ENCODE measurements at regions not wholly inside any gene's neighbourhood (a gene's known extent, or its start where the extent isn't known, plus 50 kb on each side); places are given as distances from the start of the nearest gene placed in this dataset.

- no peak for DNase-seq (ENCODE audit: low read depth, low spot score)
- in situ Hi-C loops (cut with HindIII; ENCODE audit: low sequenced_read_pairs) = no loop called here
- TF ChIP-seq, protein P1, sequence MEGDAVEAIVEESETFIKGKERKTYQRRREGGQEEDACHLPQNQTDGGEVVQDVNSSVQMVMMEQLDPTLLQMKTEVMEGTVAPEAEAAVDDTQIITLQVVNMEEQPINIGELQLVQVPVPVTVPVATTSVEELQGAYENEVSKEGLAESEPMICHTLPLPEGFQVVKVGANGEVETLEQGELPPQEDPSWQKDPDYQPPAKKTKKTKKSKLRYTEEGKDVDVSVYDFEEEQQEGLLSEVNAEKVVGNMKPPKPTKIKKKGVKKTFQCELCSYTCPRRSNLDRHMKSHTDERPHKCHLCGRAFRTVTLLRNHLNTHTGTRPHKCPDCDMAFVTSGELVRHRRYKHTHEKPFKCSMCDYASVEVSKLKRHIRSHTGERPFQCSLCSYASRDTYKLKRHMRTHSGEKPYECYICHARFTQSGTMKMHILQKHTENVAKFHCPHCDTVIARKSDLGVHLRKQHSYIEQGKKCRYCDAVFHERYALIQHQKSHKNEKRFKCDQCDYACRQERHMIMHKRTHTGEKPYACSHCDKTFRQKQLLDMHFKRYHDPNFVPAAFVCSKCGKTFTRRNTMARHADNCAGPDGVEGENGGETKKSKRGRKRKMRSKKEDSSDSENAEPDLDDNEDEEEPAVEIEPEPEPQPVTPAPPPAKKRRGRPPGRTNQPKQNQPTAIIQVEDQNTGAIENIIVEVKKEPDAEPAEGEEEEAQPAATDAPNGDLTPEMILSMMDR (IDR thresholded peaks at IDR 0.05; ENCODE audit: low read depth, low read length) = no peak
Observed at GRCh38 chr7:31234836-31235605, 105.5 kb downstream of the NEUROD6 start.

GRCh38 chr7:31228957-31229356 lies 111.6 kb downstream of the NEUROD6 start:
- TF ChIP-seq, protein P1 (IDR thresholded peaks at IDR 0.05; ENCODE audit: low read depth, low read length) = no peak
- DNase-seq (ENCODE audit: low read depth, low spot score) = no peak
- in situ Hi-C loops (cut with HindIII; ENCODE audit: low sequenced_read_pairs) = no loop called here
- H3K4me3 ChIP-seq (ENCODE audit: low read depth, low read length) = no peak overlapping the region

More at GRCh38 chr7:31234836-31235605, 105.5 kb downstream of the NEUROD6 start:
- H3K4me3 ChIP-seq (ENCODE audit: low read depth, low read length) = no peak overlapping the region

DNA sequence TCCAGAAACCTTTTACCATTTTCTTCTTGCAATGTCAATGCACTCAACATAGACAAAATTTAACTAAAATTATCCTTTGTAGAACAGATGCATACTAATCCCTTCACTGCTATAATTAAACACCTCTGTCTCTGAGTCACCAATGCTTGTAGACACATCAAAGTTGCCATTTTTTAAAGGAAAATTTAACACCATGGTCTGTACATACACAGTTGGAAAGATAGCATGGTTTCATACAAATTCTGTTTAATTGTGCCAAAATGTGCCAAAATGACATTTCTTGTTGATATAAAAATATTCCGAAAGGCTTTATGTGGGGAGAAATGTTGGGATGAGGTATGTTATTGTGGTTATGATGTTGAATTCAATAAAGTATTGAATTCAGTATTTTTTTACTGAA lies 125.8 kb downstream of the NEUROD6 start:
- in situ Hi-C loops (cut with HindIII; ENCODE audit: low sequenced_read_pairs) = no loop called here
- TF ChIP-seq, protein P1 (IDR thresholded peaks at IDR 0.05; ENCODE audit: low read depth, low read length) = no peak
- DNase-seq (ENCODE audit: low read depth, low spot score) = no peak
- H3K4me3 ChIP-seq (ENCODE audit: low read depth, low read length) = no peak overlapping the region

DNA sequence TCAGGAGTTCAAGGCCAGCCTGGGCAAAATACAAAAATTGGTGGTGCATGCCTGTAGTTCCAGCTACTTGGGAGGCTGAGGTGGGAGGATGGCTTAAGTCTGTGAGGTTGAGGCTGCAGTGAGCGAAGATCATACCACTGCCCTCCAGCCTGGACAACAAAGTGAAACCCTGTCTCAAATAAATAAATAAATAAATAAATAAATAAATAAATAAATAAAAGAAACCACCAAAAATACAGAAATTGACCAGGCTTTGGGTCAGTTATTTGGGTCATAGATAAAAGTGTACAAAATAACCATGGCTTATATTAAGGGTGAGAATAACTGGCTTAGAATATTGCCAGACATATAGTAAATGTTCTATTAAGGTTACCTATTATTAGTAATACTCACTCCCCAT lies 129.2 kb downstream of the NEUROD6 start:
- DNase-seq (ENCODE audit: low read depth, low spot score) = no peak
- in situ Hi-C loops (cut with HindIII; ENCODE audit: low sequenced_read_pairs) = no loop called here
- TF ChIP-seq, protein P1 (IDR thresholded peaks at IDR 0.05; ENCODE audit: low read depth, low read length) = no peak
- no peak overlapping the region for H3K4me3 ChIP-seq (ENCODE audit: low read depth, low read length)

DNA sequence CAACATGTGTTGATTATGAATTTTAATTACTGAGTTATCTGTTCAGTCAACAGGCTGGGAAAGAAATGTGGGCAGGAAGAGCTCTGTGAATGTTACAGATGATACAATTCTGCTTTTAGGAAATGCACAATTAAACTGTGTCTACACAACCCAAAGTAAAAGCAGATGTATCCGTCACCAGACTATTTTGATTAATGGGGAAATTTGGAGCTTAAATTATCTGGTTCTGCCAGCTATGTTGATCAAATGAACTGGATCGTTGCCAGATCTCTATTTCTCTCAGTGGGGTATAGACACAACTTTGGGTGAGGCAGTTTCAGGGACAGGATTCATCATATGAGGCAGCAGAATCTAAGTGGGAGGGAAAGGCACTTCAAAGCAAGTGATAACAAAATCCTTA lies 136.5 kb downstream of the NEUROD6 start:
- in situ Hi-C loops (cut with HindIII; ENCODE audit: low sequenced_read_pairs) = no loop called here
- no peak overlapping the region for H3K4me3 ChIP-seq (ENCODE audit: low read depth, low read length)
- TF ChIP-seq, protein P1 (IDR thresholded peaks at IDR 0.05; ENCODE audit: low read depth, low read length) = no peak
- DNase-seq (ENCODE audit: low read depth, low spot score) = no peak

DNA sequence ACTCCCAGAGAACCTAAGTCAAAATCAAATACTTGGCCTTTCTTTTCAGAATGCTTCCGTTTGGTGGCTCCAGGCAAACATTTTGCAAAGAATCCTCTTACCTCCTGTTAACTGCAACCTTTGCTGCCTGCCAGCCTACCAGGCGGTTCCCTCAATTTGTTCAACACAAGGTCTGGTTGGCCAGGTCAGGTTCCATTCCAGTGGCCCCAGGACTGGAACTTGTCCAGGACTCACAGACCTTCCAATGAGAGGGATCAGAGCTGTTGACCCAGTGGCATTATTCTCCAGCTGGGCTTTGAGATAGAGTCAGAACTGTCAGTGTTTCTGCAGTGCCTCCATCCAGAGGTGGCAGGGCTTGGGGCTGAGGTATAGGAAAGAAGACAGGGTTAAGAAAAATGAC lies 137.0 kb downstream of the NEUROD6 start:
- in situ Hi-C loops (cut with HindIII; ENCODE audit: low sequenced_read_pairs) = no loop called here
- TF ChIP-seq, protein P1 (IDR thresholded peaks at IDR 0.05; ENCODE audit: low read depth, low read length) = no peak
- no peak for DNase-seq (ENCODE audit: low read depth, low spot score)
- no peak overlapping the region for H3K4me3 ChIP-seq (ENCODE audit: low read depth, low read length)
